GM19035 (cell line): ENCODE measurements at regions not wholly inside any gene's neighbourhood (a gene's known extent, or its start where the extent isn't known, plus 50 kb on each side); places are given as distances from the start of the nearest gene placed in this dataset.

Experiments used
- ATAC-seq: cut with Tn5 transposase; IDR thresholded peaks from one replicate; pipeline ENCODE4 v1.9.1; 2021; ENCODE audit not compliant: unreplicated experiment

DNA sequence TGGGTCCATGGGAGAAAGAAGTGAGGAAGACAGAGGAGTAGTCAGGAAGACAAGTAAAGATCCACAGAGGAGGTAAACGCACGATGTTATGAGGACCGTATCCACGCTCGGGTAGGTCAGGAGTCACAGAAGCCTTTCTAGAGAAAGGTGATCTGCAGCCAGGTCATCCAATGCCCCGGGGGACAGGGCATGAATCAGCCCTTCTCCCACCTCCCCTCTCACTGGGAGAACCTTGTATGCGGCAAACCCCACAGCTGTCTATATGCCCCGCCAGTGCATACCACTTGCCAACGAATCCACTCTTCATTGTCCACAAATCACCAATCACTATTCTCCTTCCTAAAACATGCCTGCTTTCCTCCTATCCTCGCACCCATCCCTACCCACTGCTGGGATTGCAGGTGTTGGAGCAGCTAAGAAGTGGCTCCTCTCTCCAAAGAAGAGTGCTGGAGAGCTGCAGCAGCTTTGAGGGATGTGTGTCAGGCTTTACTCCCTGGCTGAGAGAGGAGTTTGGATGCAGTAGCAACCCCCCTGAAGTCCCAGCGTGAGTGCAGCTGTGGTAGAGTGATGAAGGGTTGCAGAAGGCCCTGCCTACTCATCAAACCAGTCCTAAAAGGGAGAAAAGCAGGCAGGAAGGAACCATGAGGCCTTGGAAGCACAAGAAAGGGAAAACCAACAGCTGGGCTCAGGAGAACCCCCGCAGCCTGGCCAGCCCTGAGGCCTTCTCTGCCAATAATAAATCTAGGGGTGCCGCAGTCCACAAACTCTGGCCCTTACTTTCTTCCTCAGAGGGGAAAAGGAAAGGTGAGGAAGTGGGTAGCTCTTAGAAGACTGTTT, 102.2 kb upstream of the GADD45A start:
- ATAC-seq = no peak

DNA sequence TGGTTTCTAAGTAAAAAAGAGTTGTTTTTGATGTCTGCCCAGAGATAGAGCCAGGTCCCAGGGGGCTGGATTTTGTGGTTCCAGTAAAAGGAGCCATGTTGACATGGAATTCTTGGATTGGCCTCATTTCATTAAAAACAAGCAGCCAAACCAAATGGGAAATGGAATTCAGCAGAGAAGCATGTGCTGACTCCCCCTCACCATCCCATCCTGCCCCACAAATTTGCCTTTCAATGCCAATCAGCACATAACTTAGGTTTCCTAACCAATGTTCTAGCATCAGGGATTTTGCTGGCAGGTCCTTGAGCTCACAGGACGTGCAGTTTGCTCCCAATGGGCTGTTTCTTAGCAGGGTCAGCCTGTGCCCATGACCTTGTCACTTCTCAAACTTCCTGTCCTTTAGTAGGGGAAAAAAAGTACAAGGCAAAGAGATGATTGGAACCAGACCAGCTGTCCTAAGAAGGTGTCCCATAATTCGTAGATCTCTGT, 101.5 kb upstream of the GADD45A start:
- ATAC-seq = no peak

DNA sequence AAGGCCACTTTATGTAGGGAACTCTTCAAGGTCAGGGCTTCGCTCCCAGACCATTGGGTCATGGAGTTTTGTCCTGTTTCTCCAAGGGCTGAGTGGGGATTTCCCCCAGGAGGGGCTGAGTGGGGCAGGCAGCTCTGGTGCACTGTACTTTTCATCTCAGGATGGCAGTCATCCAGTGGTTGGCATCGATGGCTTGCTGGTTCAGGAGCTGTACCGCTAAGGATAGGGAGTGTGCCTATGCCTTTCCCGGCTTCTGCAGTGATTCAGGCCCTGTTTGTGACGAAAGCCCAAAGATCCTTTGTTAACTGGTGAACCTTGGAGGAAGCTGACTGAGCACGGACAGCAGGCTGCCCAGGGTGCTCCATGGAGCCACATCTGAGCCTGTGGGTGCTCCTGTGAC, 100.1 kb upstream of the GADD45A start:
- ATAC-seq = no peak

DNA sequence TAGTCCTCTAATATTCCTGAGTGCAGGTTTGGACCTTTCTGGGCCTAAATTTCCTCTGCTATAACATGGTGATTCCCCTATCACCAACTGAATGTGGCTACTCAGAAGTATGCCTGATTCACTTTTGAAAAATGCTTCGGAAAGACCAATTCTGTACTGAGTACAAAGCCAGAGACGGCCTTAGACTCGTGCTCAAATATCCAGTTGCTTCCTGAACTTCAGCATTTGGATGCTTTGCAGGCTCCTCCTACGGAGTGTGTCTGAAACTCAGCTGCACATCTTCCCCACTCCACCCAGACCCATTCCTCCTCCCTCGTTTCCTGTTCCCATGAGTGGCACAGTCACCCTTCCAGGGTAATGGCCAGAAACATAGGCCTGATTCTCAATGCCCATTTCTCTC, 98.4 kb upstream of the GADD45A start:
- ATAC-seq = no peak

DNA sequence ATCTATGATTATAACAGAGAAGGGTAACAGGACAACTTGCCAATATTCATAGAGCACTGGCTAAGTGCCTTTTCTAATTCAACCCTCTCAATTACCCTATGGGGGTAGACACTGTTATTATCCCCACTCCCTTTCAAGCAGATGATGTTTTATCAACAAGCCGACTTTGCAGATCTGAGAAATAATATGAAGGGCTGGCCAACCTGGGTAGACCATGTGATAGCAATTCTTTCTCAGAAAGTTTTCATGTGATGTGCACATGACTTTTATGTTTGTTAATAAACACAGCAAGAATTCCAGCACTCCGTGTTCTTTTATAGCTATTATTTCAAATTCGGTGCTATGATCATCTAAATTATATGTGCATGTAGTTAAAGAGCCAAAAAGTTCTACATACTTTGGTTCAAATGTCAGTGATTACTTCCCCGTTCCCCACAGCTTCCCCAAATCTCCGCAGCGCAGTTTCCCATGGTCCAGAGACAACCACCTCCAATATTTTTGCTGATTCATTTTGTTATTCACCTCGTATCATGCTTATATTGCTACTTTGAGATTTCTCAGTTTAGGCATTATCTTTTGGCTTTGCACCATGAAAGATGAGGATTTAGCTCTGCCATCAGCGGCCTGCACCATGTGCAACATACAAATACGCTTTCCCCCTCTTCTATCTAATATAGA, 96.7 kb upstream of the GADD45A start:
- no peak for ATAC-seq

DNA sequence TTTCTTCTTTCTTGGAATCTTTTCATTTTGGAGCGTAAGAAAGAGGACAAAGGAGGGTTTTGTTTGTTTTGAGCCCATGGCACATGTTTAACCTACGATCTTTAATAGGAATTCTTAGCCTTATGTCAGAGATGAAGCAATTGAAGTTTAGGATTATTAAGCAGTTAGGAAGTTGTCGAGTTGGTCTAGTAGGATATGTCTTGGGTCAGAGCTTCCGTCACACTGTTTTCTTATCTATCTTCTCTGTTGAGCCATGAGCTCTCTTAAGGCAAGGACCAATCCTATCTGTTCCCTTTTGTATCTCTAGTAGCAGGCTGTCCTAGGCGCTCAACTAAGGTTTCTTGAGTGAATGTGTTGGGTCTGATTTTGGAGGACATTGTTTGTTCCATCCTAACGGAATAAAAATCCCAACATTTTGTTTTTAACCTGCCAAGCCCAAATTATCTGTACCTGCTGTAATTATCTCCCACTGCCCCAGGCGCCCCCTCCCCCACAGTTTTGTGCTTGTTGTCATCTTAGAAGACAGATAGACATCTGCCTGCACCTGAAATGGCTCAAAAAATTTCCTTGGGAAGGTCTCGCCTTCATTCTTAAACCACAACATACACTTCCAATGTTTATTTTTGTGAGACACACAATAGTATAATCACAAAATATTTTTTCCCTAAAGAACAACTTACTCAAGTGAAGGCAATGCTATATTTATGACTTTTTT, 95.3 kb upstream of the GADD45A start:
- ATAC-seq = no peak

DNA sequence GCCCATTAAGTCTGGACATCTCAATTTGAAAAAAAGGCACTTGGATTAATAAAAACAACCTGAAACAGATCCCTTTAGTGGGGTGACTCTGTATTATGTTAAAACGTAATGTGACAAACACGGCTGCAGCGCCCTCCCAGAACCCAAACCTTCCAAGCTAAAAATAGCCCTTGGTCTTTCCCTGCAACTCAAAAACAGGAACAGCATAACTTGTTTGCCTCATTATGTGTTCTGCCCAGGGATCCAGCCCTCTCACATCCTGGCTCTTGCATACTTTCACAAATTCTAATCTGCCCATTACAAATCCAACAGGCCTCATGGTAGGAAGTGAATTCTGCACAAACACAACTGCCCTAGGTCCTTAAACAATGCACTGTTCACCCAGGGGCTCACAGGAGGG, 94.7 kb upstream of the GADD45A start:
- ATAC-seq = no peak

DNA sequence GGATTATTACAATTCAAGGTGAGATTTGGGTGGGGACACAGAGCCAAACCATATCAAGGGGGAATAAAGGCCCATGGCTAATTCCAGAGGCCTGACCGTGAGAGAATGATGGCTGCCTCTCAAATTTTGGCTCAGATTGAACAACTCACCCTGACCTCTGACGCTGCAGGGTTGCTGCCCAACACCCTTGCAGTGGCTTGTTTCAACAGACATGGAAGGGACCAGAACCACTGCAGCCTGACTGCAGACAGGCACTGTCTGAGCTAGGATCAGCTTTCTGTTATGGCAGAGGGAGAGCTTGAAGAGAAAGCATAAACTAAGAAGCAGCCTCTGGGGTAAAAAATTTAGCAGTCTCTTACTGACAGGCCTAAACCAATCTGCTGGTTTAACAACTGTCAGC, 90.2 kb upstream of the GADD45A start:
- ATAC-seq = no peak

DNA sequence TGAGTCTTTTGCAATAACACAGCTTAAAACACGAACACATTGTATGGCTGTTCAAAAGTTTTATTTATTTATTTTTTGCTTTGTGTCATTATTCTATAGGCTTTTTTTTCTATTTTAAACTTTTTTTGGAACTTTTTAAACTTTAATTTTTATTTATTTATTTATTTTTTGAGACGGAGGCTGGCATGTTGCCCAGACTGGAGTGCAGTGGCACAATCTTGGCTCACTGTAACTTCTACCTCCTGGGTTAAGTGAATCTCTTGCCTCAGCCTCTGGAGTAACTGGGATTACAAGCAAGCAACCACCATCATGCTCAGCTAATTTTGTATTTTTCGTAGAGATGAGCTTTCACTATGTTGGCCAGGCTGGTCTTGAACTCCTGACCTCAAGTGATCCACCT, 88.3 kb upstream of the GADD45A start:
- ATAC-seq = no peak

DNA sequence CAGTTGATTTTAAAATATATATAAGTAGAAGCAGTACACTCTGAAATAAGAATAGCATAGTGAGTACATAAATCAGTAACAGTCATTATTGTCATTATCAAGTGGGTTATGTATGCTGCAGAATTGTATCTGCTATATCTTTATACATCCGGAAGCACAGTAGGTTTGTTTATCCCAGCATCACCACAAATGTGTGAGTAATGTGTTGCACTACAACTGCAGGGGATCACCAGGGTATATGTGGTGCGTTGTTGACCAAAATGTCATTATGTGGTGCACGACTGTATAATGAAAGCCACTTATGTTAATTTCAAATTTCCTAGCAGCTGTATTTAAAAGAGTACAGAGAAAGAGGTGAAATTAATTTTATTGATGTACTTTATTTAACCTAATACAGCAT, 87.7 kb upstream of the GADD45A start:
- ATAC-seq = no peak

DNA sequence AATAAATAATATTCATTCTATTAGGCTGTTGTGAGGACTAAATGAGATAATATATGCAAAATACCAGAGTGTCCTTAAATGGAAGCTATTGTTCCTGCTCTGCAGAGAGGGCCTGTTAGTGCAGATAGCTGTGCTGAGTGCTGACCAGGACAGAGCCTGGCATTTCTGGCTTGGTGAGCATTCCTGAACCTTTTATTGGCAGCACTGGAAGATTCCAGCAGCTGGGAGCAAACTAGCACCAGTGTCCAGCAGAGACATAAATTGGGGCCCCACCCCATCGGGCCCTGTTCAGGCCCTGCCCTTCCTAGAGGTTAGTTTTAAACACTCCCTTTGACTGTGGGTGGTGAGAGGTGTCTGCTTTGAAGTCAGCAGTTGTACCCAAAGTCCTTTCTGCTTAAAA, 85.9 kb upstream of the GADD45A start:
- ATAC-seq = no peak

DNA sequence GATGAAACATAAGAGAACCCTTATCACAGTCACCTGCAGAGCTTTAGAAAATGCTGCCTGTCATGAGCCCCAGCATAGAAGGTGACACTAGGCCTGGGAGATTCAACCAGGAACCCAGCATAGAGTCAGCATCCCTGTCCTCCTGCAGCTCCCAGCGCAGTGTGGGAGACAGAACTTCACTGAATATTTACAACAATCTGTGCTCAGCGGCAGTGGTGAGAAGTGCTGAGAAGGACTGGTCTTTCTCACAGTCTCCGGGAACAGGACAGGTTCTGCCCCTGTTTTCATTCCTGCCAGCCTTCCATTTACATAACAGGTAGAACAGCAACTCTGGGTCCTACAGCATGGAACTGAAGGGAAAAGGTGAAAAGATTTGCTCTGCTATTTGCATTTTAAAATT, 83.5 kb upstream of the GADD45A start:
- no peak for ATAC-seq

DNA sequence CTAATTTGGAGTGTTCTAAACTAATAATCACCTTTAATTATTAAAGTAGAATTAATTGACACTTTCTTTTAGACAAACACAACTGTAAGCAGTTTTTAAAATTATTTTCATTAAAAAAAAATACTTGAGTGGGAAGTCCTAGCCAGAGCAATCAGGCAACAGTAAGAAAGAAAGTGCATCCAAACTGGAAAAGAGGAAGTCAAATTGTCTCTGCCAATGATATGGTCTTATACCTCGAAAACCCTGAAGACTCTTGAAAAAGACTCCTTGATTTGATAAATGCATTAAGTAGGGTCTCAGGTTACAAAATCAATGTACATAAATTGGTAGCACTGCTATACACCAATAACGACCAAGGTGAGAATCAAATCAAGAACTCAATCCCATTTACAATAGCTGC, 83.0 kb upstream of the GADD45A start:
- ATAC-seq = no peak

DNA sequence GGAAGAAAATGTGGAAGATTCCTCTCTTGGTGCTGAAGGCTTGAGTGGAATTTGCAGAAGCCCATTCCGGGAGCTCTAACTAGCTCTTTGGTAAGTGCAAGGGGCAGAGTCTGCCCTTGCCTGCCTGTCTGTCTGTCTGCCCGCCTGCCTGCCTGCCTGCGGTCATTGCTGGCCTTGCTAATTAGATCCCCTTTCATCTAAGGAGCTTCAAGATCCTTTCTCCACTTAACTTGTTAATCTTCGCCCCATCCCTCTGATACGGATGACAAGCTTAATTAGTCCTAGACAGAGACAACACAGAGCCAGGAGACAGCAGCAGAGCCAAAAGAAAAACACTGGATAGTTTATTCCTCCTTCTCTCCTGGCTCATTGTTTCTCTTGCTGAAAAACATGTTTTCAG, 80.2 kb upstream of the GADD45A start:
- ATAC-seq = no peak

DNA sequence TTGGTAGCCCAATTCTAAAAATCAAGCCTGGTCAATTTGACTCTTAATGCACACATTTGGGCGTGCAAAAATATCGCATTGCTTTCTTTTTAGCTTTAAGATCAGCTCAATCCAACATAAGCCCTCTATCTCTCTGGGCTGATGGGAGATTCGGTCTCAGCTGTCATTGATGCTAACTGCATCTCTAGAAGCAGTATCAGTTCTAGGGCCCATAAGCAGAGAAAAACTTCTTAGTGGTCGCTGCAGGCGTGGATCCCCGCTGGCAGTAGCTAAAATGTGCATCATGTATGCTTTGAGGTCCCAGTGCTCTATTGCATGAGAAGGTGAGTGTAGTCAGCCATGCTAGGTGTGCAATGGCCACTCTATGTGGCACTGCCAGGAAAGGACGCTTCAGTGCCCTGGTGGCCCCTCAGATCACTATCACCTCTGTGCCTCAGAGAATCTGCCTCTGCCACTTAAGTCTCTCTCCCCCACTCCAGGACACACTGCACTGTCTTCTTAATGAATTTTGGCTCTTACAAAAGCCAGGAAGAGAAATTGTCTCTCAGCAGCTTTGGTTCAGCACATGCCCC, 79.7 kb upstream of the GADD45A start:
- no peak for ATAC-seq

DNA sequence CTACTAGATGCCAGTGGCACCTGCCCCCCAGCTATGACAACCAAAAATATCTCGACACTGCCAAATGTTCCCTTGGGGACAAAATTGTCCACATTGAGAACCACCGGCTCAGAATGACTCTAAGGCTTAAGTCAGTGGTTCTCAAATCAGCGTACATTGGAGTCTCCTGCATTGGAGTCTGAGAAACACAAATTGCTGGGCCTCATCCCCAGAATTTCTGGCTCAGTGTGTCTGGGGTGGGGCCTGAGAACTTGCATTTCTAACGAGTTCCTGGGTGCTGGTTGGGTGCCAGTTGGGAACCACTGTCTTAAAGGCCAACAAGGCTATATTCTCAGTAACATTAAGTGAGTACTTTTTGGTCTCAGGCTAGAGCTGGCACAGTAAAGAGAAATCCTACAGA, 77.7 kb upstream of the GADD45A start:
- ATAC-seq = no peak

DNA sequence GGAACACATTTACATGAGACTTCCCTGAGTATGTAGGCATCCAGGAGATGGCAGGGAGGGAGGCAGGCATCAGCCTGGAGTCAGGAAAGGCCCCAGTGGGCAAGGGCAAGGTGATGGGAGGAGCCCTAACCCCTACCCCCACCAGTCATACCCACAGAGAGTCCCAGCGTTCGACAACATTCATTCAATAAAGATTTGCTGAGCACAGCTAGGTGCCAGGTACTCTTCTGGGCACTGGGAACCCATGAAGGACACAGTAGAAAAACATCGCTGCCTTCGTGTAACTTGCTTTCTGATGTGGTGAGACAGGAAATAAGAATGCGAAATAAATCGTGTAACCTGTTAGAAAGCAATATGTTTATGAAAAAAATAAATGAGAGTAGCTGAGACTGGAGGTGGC, 77.3 kb upstream of the GADD45A start:
- no peak for ATAC-seq

DNA sequence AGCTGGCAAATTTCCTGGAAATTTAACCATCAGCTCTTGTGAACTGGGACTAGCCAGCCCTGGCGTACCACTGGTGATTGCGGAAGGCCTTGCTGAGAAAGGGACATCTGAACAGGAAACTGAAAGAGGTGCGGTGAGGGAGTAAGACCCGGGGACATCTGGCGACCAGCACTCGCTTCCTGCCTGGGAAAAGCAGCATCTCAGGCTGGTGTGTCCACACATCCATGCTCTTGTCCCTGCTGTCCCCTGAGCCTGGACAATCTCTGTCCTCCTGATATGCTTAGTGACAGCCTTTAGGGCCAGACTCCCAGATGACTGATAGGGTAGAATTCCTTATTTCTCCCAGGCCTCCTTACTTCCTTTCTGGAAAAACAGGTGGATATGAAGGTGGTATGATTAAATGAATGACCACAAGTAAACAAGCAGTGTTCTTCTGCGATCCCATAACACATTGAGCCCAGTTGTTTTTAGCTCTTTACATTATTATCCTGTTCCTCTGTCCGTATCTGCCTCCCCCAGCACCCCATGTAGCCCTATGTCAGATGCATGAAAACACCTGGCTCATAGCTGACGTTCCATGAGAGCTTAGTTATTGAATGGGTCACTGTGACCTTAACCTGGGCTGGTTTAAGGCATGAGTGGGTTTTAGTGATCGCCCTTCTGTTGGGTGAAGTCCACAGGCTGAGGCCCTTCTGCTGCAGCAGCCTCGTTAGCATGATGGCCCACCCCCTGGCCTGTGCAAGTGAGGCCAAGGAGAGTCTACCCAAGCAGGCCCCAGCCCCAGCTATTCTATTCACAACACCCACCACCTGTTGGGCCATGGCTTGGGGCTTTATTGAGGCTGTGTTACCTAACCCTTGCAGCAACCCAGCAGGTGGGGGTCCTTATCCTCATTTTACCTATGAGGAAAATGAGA, 76.1 kb upstream of the GADD45A start:
- ATAC-seq = no peak

DNA sequence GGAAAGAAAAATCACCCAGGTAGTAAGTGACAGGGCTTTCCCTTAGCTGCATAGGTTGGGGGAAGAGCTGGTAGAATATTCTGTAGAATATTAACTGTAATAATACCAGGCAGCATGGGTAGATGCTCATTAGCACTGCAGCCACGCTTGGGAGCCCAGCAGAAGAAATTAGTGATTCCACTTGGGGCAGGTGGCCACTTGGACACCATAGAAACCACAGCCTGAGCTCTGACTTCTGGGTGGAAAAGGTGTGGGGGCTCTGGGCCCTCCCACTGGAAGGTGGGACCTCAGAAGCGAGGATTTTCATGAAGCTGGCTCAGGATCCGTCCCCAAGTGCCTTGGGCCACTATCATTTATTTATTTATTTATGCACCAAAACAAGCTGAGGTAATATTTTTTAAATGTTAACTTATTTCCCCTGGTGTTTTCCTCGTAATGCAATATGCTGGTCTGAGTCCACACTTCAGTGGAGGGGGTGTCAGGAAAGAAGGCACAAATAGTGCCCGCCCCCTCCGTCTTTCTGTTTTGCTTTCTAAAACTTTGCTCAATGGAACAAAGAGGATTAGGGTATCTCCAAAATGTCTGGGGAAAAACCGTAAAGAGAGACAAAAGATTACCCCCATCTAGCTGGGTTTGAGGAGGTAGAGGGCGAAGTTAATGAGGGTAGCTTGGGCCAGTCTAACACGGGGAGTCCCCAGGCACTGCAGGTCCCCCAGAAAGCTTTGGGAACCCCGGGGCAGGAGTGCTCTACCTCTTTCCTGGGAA, 75.2 kb upstream of the GADD45A start:
- ATAC-seq = peak; percentile 55

DNA sequence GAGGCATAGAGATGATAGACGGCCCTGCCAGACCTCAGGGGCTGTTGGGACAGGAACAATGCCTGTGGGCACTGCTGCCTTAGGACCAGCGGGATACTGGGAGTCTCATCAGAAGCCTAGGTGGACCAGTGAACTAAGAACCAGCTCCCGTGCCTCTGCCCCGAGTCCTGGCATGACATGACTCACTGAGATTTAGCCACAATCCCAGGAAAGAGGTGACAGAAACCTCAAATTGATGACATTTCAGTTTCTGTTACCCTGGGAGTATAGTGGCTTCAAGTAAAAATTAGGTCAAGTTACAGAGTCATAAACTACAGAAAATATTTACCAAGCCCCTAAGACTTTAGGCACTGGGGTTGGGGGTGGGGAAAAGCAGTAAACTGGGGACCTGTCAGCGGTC, 74.6 kb upstream of the GADD45A start:
- ATAC-seq = peak; percentile 37
